ENCODE measurements at regions not wholly inside any gene's neighbourhood (a gene's known extent, or its start where the extent isn't known, plus 50 kb on each side); places are given as distances from the start of the nearest gene placed in this dataset.
A peak's percentile ranks its signal among the peaks of the same experiment; 100 is the strongest.

DNA sequence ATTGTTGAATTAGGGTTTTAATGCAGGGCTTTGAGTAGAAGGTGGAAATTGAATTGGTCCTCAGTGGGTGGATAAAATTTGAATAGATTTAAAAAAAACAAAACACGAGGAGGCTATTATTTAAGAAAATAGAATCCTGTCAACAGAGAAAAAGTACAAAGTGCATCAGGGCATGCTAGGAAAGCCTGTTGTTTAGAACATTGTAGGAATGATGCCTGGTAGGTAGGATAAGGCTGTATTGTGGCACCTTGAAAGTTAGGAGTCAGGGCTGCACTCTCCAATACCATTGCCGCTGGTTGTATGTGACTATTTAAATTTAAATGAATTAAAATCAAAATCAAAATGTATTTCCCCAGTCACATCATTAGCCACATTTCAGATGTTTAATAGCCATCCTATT, 363.9 kb downstream of the UTRN start (continued):
- TF ChIP-seq, protein P1, sequence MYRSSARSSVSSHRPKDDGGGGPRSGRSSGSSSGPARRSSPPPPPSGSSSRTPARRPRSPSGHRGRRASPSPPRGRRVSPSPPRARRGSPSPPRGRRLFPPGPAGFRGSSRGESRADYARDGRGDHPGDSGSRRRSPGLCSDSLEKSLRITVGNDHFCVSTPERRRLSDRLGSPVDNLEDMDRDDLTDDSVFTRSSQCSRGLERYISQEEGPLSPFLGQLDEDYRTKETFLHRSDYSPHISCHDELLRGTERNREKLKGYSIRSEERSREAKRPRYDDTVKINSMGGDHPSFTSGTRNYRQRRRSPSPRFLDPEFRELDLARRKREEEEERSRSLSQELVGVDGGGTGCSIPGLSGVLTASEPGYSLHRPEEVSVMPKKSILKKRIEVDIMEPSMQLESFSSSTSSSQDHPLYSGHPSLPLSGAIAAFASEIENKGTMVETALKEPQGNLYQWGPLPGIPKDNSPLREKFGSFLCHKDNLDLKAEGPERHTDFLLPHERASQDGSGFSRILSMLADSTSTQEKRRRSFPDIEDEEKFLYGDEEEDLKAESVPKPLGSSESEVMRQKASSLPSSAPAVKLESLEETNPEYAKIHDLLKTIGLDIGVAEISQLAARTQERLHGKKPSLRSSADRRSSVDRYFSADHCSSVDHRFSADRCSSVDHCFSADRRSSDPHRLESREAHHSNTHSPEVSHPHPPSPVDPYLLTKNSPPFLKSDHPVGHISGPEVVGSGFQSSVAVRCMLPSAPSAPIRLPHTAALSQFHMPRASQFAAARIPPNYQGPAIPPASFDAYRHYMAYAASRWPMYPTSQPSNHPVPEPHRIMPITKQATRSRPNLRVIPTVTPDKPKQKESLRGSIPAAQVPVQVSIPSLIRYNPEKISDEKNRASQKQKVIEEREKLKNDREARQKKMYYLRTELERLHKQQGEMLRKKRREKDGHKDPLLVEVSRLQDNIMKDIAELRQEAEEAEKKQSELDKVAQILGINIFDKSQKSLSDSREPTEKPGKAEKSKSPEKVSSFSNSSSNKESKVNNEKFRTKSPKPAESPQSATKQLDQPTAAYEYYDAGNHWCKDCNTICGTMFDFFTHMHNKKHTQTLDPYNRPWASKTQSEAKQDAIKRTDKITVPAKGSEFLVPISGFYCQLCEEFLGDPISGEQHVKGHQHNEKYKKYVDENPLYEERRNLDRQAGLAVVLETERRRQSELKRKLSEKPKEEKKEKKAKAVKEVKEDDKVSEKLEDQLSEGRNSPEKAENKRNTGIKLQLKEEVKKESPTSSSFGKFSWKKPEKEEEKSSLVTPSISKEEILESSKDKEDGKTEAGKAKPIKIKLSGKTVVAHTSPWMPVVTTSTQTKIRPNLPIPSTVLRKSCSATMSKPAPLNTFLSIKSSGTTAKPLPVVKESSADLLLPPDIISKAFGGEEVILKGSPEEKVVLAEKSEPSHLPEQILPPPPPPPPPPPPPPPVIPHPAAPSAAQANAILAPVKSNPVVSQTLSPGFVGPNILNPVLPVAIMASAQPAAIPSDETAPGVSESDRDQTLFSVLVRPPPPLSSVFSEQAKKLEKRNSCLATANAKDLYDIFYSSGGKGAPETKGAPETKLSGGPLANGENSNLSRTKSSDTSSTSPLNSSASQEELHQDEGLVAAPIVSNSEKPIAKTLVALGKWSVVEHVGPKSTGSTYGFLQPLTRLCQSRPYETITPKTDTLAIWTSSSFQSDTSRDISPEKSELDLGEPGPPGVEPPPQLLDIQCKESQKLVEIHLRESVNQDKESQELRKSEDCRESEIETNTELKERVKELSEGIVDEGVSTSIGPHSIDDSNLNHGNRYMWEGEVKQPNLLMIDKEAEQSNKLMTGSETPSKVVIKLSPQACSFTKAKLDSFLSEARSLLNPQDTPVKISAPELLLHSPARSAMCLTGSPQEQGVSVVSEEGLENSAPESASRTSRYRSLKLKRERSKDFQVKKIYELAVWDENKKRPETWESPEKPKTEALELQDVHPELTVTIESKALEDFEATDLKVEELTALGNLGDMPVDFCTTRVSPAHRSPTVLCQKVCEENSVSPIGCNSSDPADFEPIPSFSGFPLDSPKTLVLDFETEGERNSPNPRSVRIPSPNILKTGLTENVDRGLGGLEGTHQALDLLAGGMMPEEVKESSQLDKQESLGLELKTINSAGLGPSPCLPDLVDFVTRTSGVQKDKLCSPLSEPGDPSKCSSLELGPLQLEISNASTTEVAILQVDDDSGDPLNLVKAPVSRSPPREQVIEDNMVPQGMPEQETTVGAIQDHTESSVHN (CRISPR knock-in tag; IDR thresholded peaks at IDR 0.05): no peak
- TF ChIP-seq EP300 (IDR thresholded peaks at IDR 0.05; ENCODE audit: low read depth in 2 of 2, low read length in 2 of 2) (peak in 1 of 2 experiments; percentile 69; a peak in 2 of 4 replicates), EP300 (CRISPR knock-in tag; IDR thresholded peaks at IDR 0.05; ENCODE audit: borderline replicate concordance) (no peak), PRMT3 (CRISPR knock-in tag; IDR thresholded peaks at IDR 0.05; ENCODE audit: borderline replicate concordance, low read depth) (no peak), ARID5B (CRISPR knock-in tag; IDR thresholded peaks at IDR 0.05) (peak; percentile 62; the same call in 1 of the 2 replicates), ZSCAN12 (CRISPR knock-in tag; IDR thresholded peaks at IDR 0.05) (no peak), ZHX2 (IDR thresholded peaks at IDR 0.05; ENCODE audit: low read depth) (no peak), ZHX2 (CRISPR knock-in tag; IDR thresholded peaks at IDR 0.05; ENCODE audit: borderline replicate concordance) (no peak), ZSCAN9 (CRISPR knock-in tag; IDR thresholded peaks at IDR 0.05; ENCODE audit: borderline replicate concordance) (no peak), SOX13 (IDR thresholded peaks at IDR 0.05) (no peak), SOX13 (CRISPR knock-in tag; conservative IDR thresholded peaks at IDR 0.05 in 1 of 2, IDR thresholded peaks at IDR 0.05 in 1 of 2) (peak in 1 of 2 experiments; percentile 87; a peak in 2 of 4 replicates), ZNF207 (IDR thresholded peaks at IDR 0.05; ENCODE audit: borderline replicate concordance) (no peak)

Measured in HepG2 (cell line).